Keratinocyte (primary cell): ENCODE measurements at regions not wholly inside any gene's neighbourhood (a gene's known extent, or its start where the extent isn't known, plus 50 kb on each side); places are given as distances from the start of the nearest gene placed in this dataset.

Experiments used
- DNase-seq: peaks from one replicate; pipeline ENCODE4 v3.0.0-alpha.2; 2011; ENCODE audit warnings: low read depth, missing footprints, low spot score
- FAIRE-seq: peaks from 2 replicates; lab custom pipeline; 2011; peaks lifted over from hg19 to GRCh38; lab: Jason Lieb, UNC
- H2AFZ ChIP-seq: 2 replicates; pipeline ENCODE4 v1.6.0; 2012; ENCODE audit warnings: low read length, control low read depth, inconsistent platforms; ENCODE audit not compliant: control insufficient read depth
- H3K27ac ChIP-seq: 2 replicates; pipeline ENCODE4 v1.5.1; 2011; ENCODE audit warnings: low read length; ENCODE audit not compliant: control insufficient read depth, insufficient read depth
- H3K27me3 ChIP-seq: 3 replicates; pipeline ENCODE4 v1.6.0; 2011; ENCODE audit warnings: low read length; ENCODE audit not compliant: control insufficient read depth, insufficient read depth; ENCODE audit errors: extremely low read depth
- H3K36me3 ChIP-seq, 2 experiments: 2 replicates in 1 of 2; 3 replicates in 1 of 2; pipeline ENCODE4 v1.5.1; 2011; ENCODE audit warnings: low read length in 2 of 2, mild to moderate bottlenecking in 1 of 2; ENCODE audit not compliant: control insufficient read depth in 2 of 2, insufficient read depth in 2 of 2; ENCODE audit errors: extremely low read depth in 1 of 2
- H3K4me1 ChIP-seq: 3 replicates; pipeline ENCODE4 v1.5.1; 2011; ENCODE audit warnings: low read length; ENCODE audit not compliant: control insufficient read depth, insufficient read depth; ENCODE audit errors: extremely low read depth
- H3K4me2 ChIP-seq: 3 replicates; pipeline ENCODE4 v1.6.0; 2011; ENCODE audit warnings: low read depth, low read length; ENCODE audit not compliant: control insufficient read depth, insufficient read depth; ENCODE audit errors: extremely low read depth
- H3K4me3 ChIP-seq, 3 experiments: fragments of 200-600 bp in 1 of 3; sonication (generic) in 1 of 3; 2 replicates in 2 of 3; 3 replicates in 1 of 3; pipeline ENCODE4 v1.5.1; 2011 to 2016; ENCODE audit warnings: low read length in 3 of 3, mild to moderate bottlenecking in 3 of 3, control low read depth in 2 of 3, inconsistent platforms in 1 of 3, low read depth in 1 of 3, mixed read lengths in 1 of 3, mixed run types in 1 of 3, moderate library complexity in 1 of 3; ENCODE audit not compliant: control insufficient read depth in 2 of 3, insufficient read depth in 2 of 3; ENCODE audit errors: extremely low read depth in 1 of 3
- H3K79me2 ChIP-seq: 2 replicates; pipeline ENCODE4 v1.6.0; 2012; ENCODE audit warnings: low read length; ENCODE audit not compliant: control insufficient read depth, insufficient read depth
- H3K9ac ChIP-seq: 3 replicates; pipeline ENCODE4 v1.6.0; 2011; ENCODE audit warnings: low read length; ENCODE audit not compliant: control insufficient read depth, insufficient read depth; ENCODE audit errors: extremely low read depth
- H3K9me1 ChIP-seq: 3 replicates; pipeline ENCODE4 v1.6.0; 2011; ENCODE audit warnings: low read length; ENCODE audit not compliant: control insufficient read depth, insufficient read depth; ENCODE audit errors: extremely low read depth
- H3K9me3 ChIP-seq: 2 replicates; pipeline ENCODE4 v1.5.1; 2012; ENCODE audit warnings: low read depth, low read length; ENCODE audit not compliant: control insufficient read depth
- H4K20me1 ChIP-seq: 3 replicates; pipeline ENCODE4 v1.6.0; 2011; ENCODE audit warnings: low read length; ENCODE audit not compliant: control insufficient read depth, insufficient read depth; ENCODE audit errors: extremely low read depth
- CTCF ChIP-seq, 3 experiments: IDR thresholded peaks in 1 of 3; conservative IDR thresholded peaks in 1 of 3; optimal IDR thresholded peaks in 1 of 3; 2 replicates in 2 of 3; 3 replicates in 1 of 3; pipeline versions ENCODE3 to v1.5.1; 2011; ENCODE audit warnings: low read length in 3 of 3, mild to moderate bottlenecking in 3 of 3, moderate library complexity in 2 of 3, control low read depth in 1 of 3, inconsistent platforms in 1 of 3; ENCODE audit not compliant: insufficient read depth in 2 of 3; ENCODE audit errors: extremely low read depth in 1 of 3
- EZH2 ChIP-seq: IDR thresholded peaks from one replicate; pipeline ENCODE4 v1.6.1; 2012; ENCODE audit warnings: inconsistent platforms, mild to moderate bottlenecking, low read length, moderate library complexity
- dilution Hi-C: fragments of 300-500 bp; cut with MboI; formaldehyde crosslinking; loops from one replicate; pipeline ENCODE4 v1.7.0; 2020; ENCODE audit warnings: low sequenced_read_pairs; ENCODE audit not compliant: extremely low pct_ligation_motif_present

DNA sequence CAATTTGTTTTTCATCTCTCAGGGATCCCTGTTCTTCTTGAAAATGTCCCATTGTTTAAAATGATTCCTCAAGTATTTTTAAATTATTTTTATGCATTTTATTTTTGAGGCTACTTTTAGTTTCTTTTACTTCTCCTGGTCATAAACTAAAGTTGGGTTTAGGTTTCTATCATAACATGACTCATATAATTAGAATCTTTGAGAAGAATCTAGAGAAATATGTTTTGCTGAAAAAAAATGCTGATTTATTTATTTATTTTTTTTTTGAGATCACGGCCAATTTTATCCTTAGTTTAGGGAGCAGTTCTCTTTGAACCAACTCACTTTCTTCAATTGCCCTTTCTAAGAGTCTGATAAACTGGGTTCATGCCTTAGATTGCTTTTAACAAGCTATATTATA, 1157.1 kb downstream of the BCL11B start:
- no peak for DNase-seq
- Histone ChIP-seq H3K4me2 (no peak overlapping the region), H2AFZ (no peak overlapping the region), H3K4me3 (no peak overlapping the region), H4K20me1 (no peaks in the 10 kb centered on the region), H3K27ac (peak overlapping the region; percentile 34), H3K27me3 (no peaks in the 10 kb centered on the region), H3K79me2 (no peaks in the 10 kb centered on the region), H3K9me3 (no peaks in the 10 kb centered on the region), H3K36me3 (no peaks in the 10 kb centered on the region), H3K9ac (no peak overlapping the region), H3K9me1 (no peaks in the 10 kb centered on the region), H3K4me1 (peaks cover 5% of the 10 kb centered on the region)
- no peak for TF ChIP-seq CTCF (optimal IDR thresholded peaks at IDR 0.05 in 1 of 3, IDR thresholded peaks at IDR 0.05 in 1 of 3, conservative IDR thresholded peaks at IDR 0.05 in 1 of 3; ENCODE audit: extremely low read depth in 1 of 3, insufficient read depth in 2 of 3, low read length in 3 of 3)
- no peak for TF ChIP-seq EZH2
- FAIRE-seq, result no peak
- dilution Hi-C loops, result no loop called here

DNA sequence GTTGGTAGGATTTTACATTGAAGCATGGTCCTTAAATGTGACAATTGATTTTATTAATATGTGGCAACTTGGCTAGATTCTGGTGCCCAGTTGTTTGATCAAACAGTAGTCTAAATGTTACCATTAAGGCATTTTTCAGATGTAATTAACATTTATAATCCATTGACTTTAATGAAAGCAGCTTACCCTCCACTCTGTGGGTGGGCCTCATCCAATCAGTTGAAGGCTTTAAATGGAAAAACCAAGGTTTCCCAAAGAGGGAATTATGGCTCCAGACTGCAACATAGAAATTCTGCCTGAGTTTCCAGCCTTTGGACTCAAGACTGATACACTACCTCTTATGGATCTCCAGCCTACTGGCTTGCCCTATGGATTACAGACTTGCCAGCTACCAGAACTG, 1153.2 kb downstream of the BCL11B start:
- Histone ChIP-seq H3K4me2 (no peak overlapping the region), H3K9me1 (no peaks in the 10 kb centered on the region), H2AFZ (no peak overlapping the region), H3K36me3 (no peaks in the 10 kb centered on the region), H3K27ac (no peak overlapping the region), H4K20me1 (no peaks in the 10 kb centered on the region), H3K4me1 (peaks cover 14% of the 10 kb centered on the region), H3K4me3 (no peak overlapping the region), H3K27me3 (no peaks in the 10 kb centered on the region), H3K79me2 (no peaks in the 10 kb centered on the region), H3K9ac (no peak overlapping the region), H3K9me3 (no peaks in the 10 kb centered on the region)
- TF ChIP-seq CTCF (optimal IDR thresholded peaks at IDR 0.05 in 1 of 3, IDR thresholded peaks at IDR 0.05 in 1 of 3, conservative IDR thresholded peaks at IDR 0.05 in 1 of 3; ENCODE audit: extremely low read depth in 1 of 3, insufficient read depth in 2 of 3, low read length in 3 of 3), result no peak
- TF ChIP-seq EZH2, result no peak
- DNase-seq (no peak), FAIRE-seq (no peak)
- dilution Hi-C loops, result no loop called here
